Kidney (tissue), 13 donors: ENCODE measurements at regions not wholly inside any gene's neighbourhood (a gene's known extent, or its start where the extent isn't known, plus 50 kb on each side); places are given as distances from the start of the nearest gene placed in this dataset.

Source experiments
- DNase-seq, 5 donors: peaks; one replicate each; pipeline ENCODE4 v3.0.0-alpha.2; 2013 to 2020
- FAIRE-seq: peaks from 2 replicates; lab custom pipeline; 2012; peaks lifted over from hg19 to GRCh38; lab: Jason Lieb, UNC
- H3K27ac ChIP-seq, 2 donors: one replicate each; pipeline ENCODE4 v1.7.0; 2013; ENCODE audit warnings: low read depth in 2 of 2, low read length in 2 of 2, inconsistent platforms in 1 of 2
- H3K27me3 ChIP-seq: one replicate; pipeline ENCODE4 v1.7.1; 2013; ENCODE audit warnings: low read length, inconsistent platforms; ENCODE audit not compliant: control insufficient read depth, insufficient read depth
- H3K36me3 ChIP-seq, 3 donors: one replicate each; pipeline versions ENCODE4 v1.7.0 to v1.7.1; 2013; ENCODE audit warnings: low read length in 3 of 3, control low read depth in 1 of 3, inconsistent platforms in 1 of 3; ENCODE audit not compliant: insufficient read depth in 3 of 3, control insufficient read depth in 2 of 3
- H3K4me1 ChIP-seq, 3 donors: one replicate each; pipeline versions ENCODE4 v1.7.0 to v1.7.1; 2013; ENCODE audit warnings: low read length in 3 of 3, inconsistent platforms in 1 of 3, low read depth in 1 of 3; ENCODE audit not compliant: control insufficient read depth in 2 of 3, insufficient read depth in 2 of 3
- H3K4me3 ChIP-seq, 3 donors: one replicate each; pipeline versions ENCODE4 v1.7.0 to v1.8.1; 2013; ENCODE audit warnings: low read length in 3 of 3, control low read depth in 1 of 3, inconsistent platforms in 1 of 3
- H3K9ac ChIP-seq, 3 donors: one replicate each; pipeline versions ENCODE4 v1.7.0 to v1.7.1; 2013; ENCODE audit warnings: low read length in 3 of 3, control low read depth in 1 of 3, inconsistent platforms in 1 of 3
- H3K9me3 ChIP-seq, 3 donors: one replicate each; pipeline versions ENCODE4 v1.7.0 to v1.7.1; 2013; ENCODE audit warnings: low read length in 3 of 3, control low read depth in 1 of 3, inconsistent platforms in 1 of 3; ENCODE audit not compliant: control insufficient read depth in 2 of 3, insufficient read depth in 1 of 3
- CTCF ChIP-seq: IDR thresholded peaks from 3 replicates; pipeline ENCODE4 v1.5.1; 2012; ENCODE audit warnings: mild to moderate bottlenecking, moderate library complexity, borderline replicate concordance; ENCODE audit not compliant: insufficient read depth; ENCODE audit errors: extremely low read depth
- intact Hi-C: fragments of 100-400 bp; cut with DNase I; formaldehyde crosslinking; loops from one replicate; pipeline ENCODE4 v1.11.1; 2022
- donor health status: control.
- donor health status: control.
- donor health status: control.
- donor health status: control.
- donor health status: control.
- donor health status: DM: yes; HTN: yes; CAD: no.
- donor health status: Normal renal cell carcinoma (clear cell type).

GRCh38 chr2:149727927-149728326, 140.4 kb upstream of the MMADHC start:
- no peak for FAIRE-seq
- no peak for DNase-seq
- intact Hi-C loops: no loop called here
- Histone ChIP-seq H3K4me3 (no peak overlapping the region), H3K4me1 (peaks cover 0 to 10% (median 0%) of the 10 kb centered on the region in 3 donors), H3K36me3 (no peaks in the 10 kb centered on the region), H3K9me3 (no peaks in the 10 kb centered on the region), H3K27ac (no peak overlapping the region), H3K27me3 (no peaks in the 10 kb centered on the region), H3K9ac (no peak overlapping the region)
- no peak for TF ChIP-seq CTCF

- Histone ChIP-seq H3K9ac (no peak overlapping the region), H3K4me1 (peaks cover 0 to 10% (median 0%) of the 10 kb centered on the region in 3 donors), H3K27ac (no peak overlapping the region), H3K4me3 (no peak overlapping the region), H3K36me3 (no peaks in the 10 kb centered on the region), H3K27me3 (no peaks in the 10 kb centered on the region), H3K9me3 (no peaks in the 10 kb centered on the region)
- no peak for TF ChIP-seq CTCF
- intact Hi-C loops: no loop called here
- FAIRE-seq: no peak
- DNase-seq: no peak
Measured at GRCh38 chr2:149725234-149725633, 137.7 kb upstream of the MMADHC start.

GRCh38 chr2:149724091-149724490, 136.5 kb upstream of the MMADHC start:
- Histone ChIP-seq H3K9me3 (no peaks in the 10 kb centered on the region), H3K36me3 (no peaks in the 10 kb centered on the region), H3K9ac (no peak overlapping the region), H3K4me3 (no peak overlapping the region), H3K4me1 (peaks cover 0 to 10% (median 0%) of the 10 kb centered on the region in 3 donors), H3K27ac (no peak overlapping the region), H3K27me3 (no peaks in the 10 kb centered on the region)
- DNase-seq: no peak
- intact Hi-C loops: no loop called here
- FAIRE-seq: no peak
- TF ChIP-seq CTCF: no peak

GRCh38 chr2:149720615-149721014, 133.0 kb upstream of the MMADHC start:
- Histone ChIP-seq H3K27me3 (no peaks in the 10 kb centered on the region), H3K9me3 (no peaks in the 10 kb centered on the region), H3K36me3 (no peaks in the 10 kb centered on the region), H3K27ac (no peak overlapping the region), H3K4me1 (peaks cover 0 to 10% (median 0%) of the 10 kb centered on the region in 3 donors), H3K4me3 (no peak overlapping the region), H3K9ac (no peak overlapping the region)
- intact Hi-C loops: no loop called here
- FAIRE-seq (no peak), DNase-seq (peak in 2 of 5 donors; percentile 16 to 55)
- TF ChIP-seq CTCF: no peak
